Cerebellar cortex (tissue), 1 donor: ENCODE measurements at regions not wholly inside any gene's neighbourhood (a gene's known extent, or its start where the extent isn't known, plus 50 kb on each side); places are given as distances from the start of the nearest gene placed in this dataset.
"Not testable (repeated sequence)": the region's sequence is repeated elsewhere in the genome, so short reads cannot be mapped to it uniquely, and the experiment has no call there.

Source experiments
- DNase-seq: peaks from one replicate; pipeline ENCODE4 v3.0.0-alpha.2; 2015; ENCODE audit warnings: low spot score

GRCh38 chrX:97858592-97858991, 974.9 kb downstream of the RPA4 start:
- no peak for DNase-seq

GRCh38 chrX:97860226-97860625, 976.5 kb downstream of the RPA4 start:
- no peak for DNase-seq

- no peak for DNase-seq
Observed at GRCh38 chrX:97863261-97863660, 979.6 kb downstream of the RPA4 start.

GRCh38 chrX:97867266-97867665, 983.6 kb downstream of the RPA4 start:
- DNase-seq: no peak

GRCh38 chrX:97876697-97877407, 993.1 kb downstream of the RPA4 start:
- DNase-seq: no peak

GRCh38 chrX:97882306-97882705, 998.6 kb downstream of the RPA4 start:
- DNase-seq: no peak

GRCh38 chrX:97895751-97896150, 1012.0 kb downstream of the RPA4 start:
- DNase-seq: no peak

- no peak for DNase-seq
Observed at GRCh38 chrX:97897998-97898397, 1014.3 kb downstream of the RPA4 start.

GRCh38 chrX:97898798-97899197, 1015.1 kb downstream of the RPA4 start:
- DNase-seq: no peak

- DNase-seq: no peak
Observed at GRCh38 chrX:97907791-97908190, 1024.1 kb downstream of the RPA4 start.

- DNase-seq: no peak
Observed at GRCh38 chrX:97909245-97909644, 1025.5 kb downstream of the RPA4 start.

GRCh38 chrX:97915390-97915789, 1031.7 kb downstream of the RPA4 start:
- not testable (repeated sequence) for DNase-seq

GRCh38 chrX:97921223-97921622, 1037.5 kb downstream of the RPA4 start:
- DNase-seq: not testable (repeated sequence)

- no peak for DNase-seq
Observed at GRCh38 chrX:97931586-97931985, 1047.9 kb downstream of the RPA4 start.

- no peak for DNase-seq
Observed at GRCh38 chrX:97936296-97936695, 1052.6 kb downstream of the RPA4 start.

GRCh38 chrX:97938706-97939105, 1055.0 kb downstream of the RPA4 start:
- no peak for DNase-seq

- DNase-seq: no peak
Observed at GRCh38 chrX:97968376-97969163, 1084.9 kb downstream of the RPA4 start.

- no peak for DNase-seq
Observed at GRCh38 chrX:97984641-97985040, 1100.9 kb downstream of the RPA4 start.

- no peak for DNase-seq
Observed at GRCh38 chrX:97985096-97985495, 1101.4 kb downstream of the RPA4 start.

- no peak for DNase-seq
Observed at GRCh38 chrX:97987979-97988378, 1104.3 kb downstream of the RPA4 start.

GRCh38 chrX:97995834-97996233, 1112.1 kb downstream of the RPA4 start:
- DNase-seq: no peak

GRCh38 chrX:98028691-98029090, 1145.0 kb downstream of the RPA4 start:
- DNase-seq: no peak

GRCh38 chrX:98029861-98030260, 1146.2 kb downstream of the RPA4 start:
- no peak for DNase-seq

GRCh38 chrX:98057176-98057575, 1173.5 kb downstream of the RPA4 start:
- no peak for DNase-seq
